Endodermal cell (in vitro differentiated cells): ENCODE measurements at regions not wholly inside any gene's neighbourhood (a gene's known extent, or its start where the extent isn't known, plus 50 kb on each side); places are given as distances from the start of the nearest gene placed in this dataset.

Experiments
- DNase-seq: peaks from one replicate; pipeline ENCODE4 v3.0.0-alpha.2; 2017
- H3K27ac ChIP-seq: 2 replicates; pipeline ENCODE4 v1.5.1; 2013; ENCODE audit warnings: mild to moderate bottlenecking, low read depth, low read length, moderate library complexity
- H3K27me3 ChIP-seq: 2 replicates; pipeline ENCODE4 v1.6.1; 2013; ENCODE audit warnings: mild to moderate bottlenecking, low read length, moderate library complexity; ENCODE audit not compliant: insufficient read depth, control insufficient read depth, poor library complexity, severe bottlenecking
- H3K36me3 ChIP-seq: 2 replicates; pipeline ENCODE4 v1.7.0; 2013; ENCODE audit warnings: mild to moderate bottlenecking, low read length, moderate library complexity; ENCODE audit not compliant: control insufficient read depth, insufficient read depth
- H3K4me1 ChIP-seq: one replicate; pipeline ENCODE4 v1.7.0; 2013; ENCODE audit warnings: low read length; ENCODE audit not compliant: control insufficient read depth, insufficient read depth
- H3K4me3 ChIP-seq: 2 replicates; pipeline ENCODE4 v1.5.1; 2013; ENCODE audit warnings: mild to moderate bottlenecking, low read length, moderate library complexity
- H3K9ac ChIP-seq: 2 replicates; pipeline ENCODE4 v1.6.1; 2013; ENCODE audit warnings: mild to moderate bottlenecking, low read length, moderate library complexity; ENCODE audit not compliant: poor library complexity, severe bottlenecking; ENCODE audit errors: extremely low read depth
- H3K9me3 ChIP-seq: 2 replicates; pipeline ENCODE4 v1.6.1; 2013; ENCODE audit warnings: mild to moderate bottlenecking, low read length, moderate library complexity; ENCODE audit not compliant: control insufficient read depth
- H3K27ac Mint-ChIP-seq: 2 replicates; pipeline ENCODE4 v1.8.0; 2020; ENCODE audit warnings: mixed read lengths
- H3K27me3 Mint-ChIP-seq: 2 replicates; pipeline ENCODE4 v1.8.0; 2021; ENCODE audit warnings: mild to moderate bottlenecking, mixed read lengths; ENCODE audit not compliant: insufficient read depth
- H3K36me3 Mint-ChIP-seq: 2 replicates; pipeline ENCODE4 v1.8.0; 2020; ENCODE audit warnings: low read depth, mixed read lengths
- H3K4me1 Mint-ChIP-seq: 2 replicates; pipeline ENCODE4 v1.8.0; 2020; ENCODE audit warnings: mixed read lengths
- H3K4me3 Mint-ChIP-seq: 2 replicates; pipeline ENCODE4 v1.8.0; 2020; ENCODE audit warnings: mild to moderate bottlenecking, moderate library complexity, mixed read lengths
- H3K9me3 Mint-ChIP-seq: 2 replicates; pipeline ENCODE4 v1.8.0; 2020; ENCODE audit warnings: mild to moderate bottlenecking, mixed read lengths
- CTCF ChIP-seq: fragments of 200-600 bp; sonication (generic); conservative IDR thresholded peaks from 2 replicates; pipeline ENCODE4 v1.5.0; 2021; ENCODE audit warnings: antibody characterized with exemption, mild to moderate bottlenecking
- WGBS, 2 experiments: methylation state at CpG; one replicate each; pipeline versions ENCODE4 v1.1.5 to v1.1.7; 2013; ENCODE audit warnings: missing lambda C conversion rate in 2 of 2, mixed read lengths in 1 of 2; ENCODE audit not compliant: insufficient coverage in 1 of 2, insufficient read length in 1 of 2; 5-methylcytosine and 5-hydroxymethylcytosine counted together

- no peak overlapping the region for H3K4me3 ChIP-seq
- no peak overlapping the region for H3K27ac ChIP-seq
- WGBS, 2 experiments: 0 to 72% methylated on average over 1 to 3 of the region's 3 CpGs
- H3K9ac ChIP-seq: no peak overlapping the region
- Mint-ChIP-seq H3K9me3 (peaks cover 17% of the 10 kb centered on the region), H3K27ac (no peak overlapping the region), H3K4me3 (no peak overlapping the region), H3K4me1 (peaks cover 42% of the 10 kb centered on the region), H3K27me3 (no peaks in the 10 kb centered on the region), H3K36me3 (no peaks in the 10 kb centered on the region)
- DNase-seq: no peak
- H3K9me3 ChIP-seq: peaks cover 9% of the 10 kb centered on the region
- no peak for TF ChIP-seq CTCF
- no peaks in the 10 kb centered on the region for H3K27me3 ChIP-seq
- no peaks in the 10 kb centered on the region for H3K36me3 ChIP-seq
- peaks cover 5% of the 10 kb centered on the region for H3K4me1 ChIP-seq
Observed at GRCh38 chr5:56328753-56329560, 95.8 kb upstream of the ANKRD55 start.

GRCh38 chr5:56327809-56328208 lies 94.7 kb upstream of the ANKRD55 start:
- Mint-ChIP-seq H3K4me3 (no peak overlapping the region), H3K4me1 (peaks cover 42% of the 10 kb centered on the region), H3K36me3 (no peaks in the 10 kb centered on the region), H3K27me3 (no peaks in the 10 kb centered on the region), H3K27ac (no peak overlapping the region), H3K9me3 (peaks cover 9% of the 10 kb centered on the region)
- Histone ChIP-seq H3K36me3 (no peaks in the 10 kb centered on the region), H3K9ac (no peak overlapping the region), H3K4me1 (peaks cover 5% of the 10 kb centered on the region), H3K27ac (no peak overlapping the region), H3K27me3 (no peaks in the 10 kb centered on the region), H3K4me3 (no peak overlapping the region), H3K9me3 (no peaks in the 10 kb centered on the region)
- no peak for TF ChIP-seq CTCF
- no peak for DNase-seq
- WGBS, 2 experiments: 60 to 90% methylated on average over 1 to 6 of the region's 6 CpGs

- Mint-ChIP-seq H3K27ac (no peak overlapping the region), H3K4me1 (peaks cover 46% of the 10 kb centered on the region)
- WGBS, 2 experiments: 80 to 91% methylated on average over 3 of the region's 3 CpGs
Observed at GRCh38 chr5:56326770-56327169, 93.6 kb upstream of the ANKRD55 start.

More at GRCh38 chr5:56326770-56327169, 93.6 kb upstream of the ANKRD55 start:
- Mint-ChIP-seq H3K9me3 (no peaks in the 10 kb centered on the region), H3K27me3 (no peaks in the 10 kb centered on the region), H3K4me3 (no peak overlapping the region), H3K36me3 (no peaks in the 10 kb centered on the region)
- peaks cover 5% of the 10 kb centered on the region for H3K4me1 ChIP-seq
- no peak for DNase-seq
- TF ChIP-seq CTCF: no peak
- H3K9me3 ChIP-seq: no peaks in the 10 kb centered on the region
- no peak overlapping the region for H3K27ac ChIP-seq
- H3K36me3 ChIP-seq: no peaks in the 10 kb centered on the region
- H3K9ac ChIP-seq: no peak overlapping the region
- H3K27me3 ChIP-seq: no peaks in the 10 kb centered on the region
- H3K4me3 ChIP-seq: no peak overlapping the region
